ENCODE measurements at regions not wholly inside any gene's neighbourhood (a gene's known extent, or its start where the extent isn't known, plus 50 kb on each side); places are given as distances from the start of the nearest gene placed in this dataset.

DNA sequence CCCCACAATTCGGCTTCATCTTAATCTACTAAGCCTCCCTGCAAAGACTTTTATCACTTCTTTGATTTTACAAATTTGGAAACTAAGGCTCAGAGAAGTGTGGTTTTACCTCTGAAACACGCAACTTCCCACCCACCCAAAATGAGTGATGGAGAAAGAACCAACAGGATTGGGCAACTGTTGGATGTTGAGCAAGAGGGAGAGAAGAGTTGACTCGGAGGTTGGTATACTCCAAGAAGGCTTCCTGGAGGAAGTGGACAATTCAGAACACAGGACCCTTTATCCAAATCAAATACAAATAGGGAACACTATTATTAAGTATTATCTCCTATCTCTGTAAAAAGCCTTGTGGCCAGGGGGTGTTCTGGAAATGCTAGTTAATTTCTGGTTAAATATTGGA lies 323.0 kb downstream of the C16orf95 start:
- ATAC-seq: no peak
- H3K27me3 ChIP-seq (replicated peaks in 1 of 2; ENCODE audit: control insufficient read depth in 2 of 2, insufficient read depth in 2 of 2, low read length in 1 of 2): no peaks in the 10 kb centered on the region; a peak in 1 of 4 replicates
- H3K4me2 ChIP-seq (ENCODE audit: control insufficient read depth, insufficient read depth): no peak overlapping the region
- ChIA-PET CTCF (no interaction called here), SMC1A (ENCODE audit: uncharacterized antibody, unreplicated experiment) (no interaction called here), POLR2A (no interaction called here), RAD21 (ENCODE audit: unreplicated experiment) (no interaction called here)
- H3K79me2 ChIP-seq (ENCODE audit: control insufficient read depth, insufficient read depth, low read length): no peaks in the 10 kb centered on the region
- H3K4me1 ChIP-seq (ENCODE audit: control insufficient read depth, insufficient read depth, low read length): no peaks in the 10 kb centered on the region
- no TSS peak for BruUV-seq (replicated peaks)
- no peaks in the 10 kb centered on the region for H3K36me3 ChIP-seq (ENCODE audit: control insufficient read depth in 2 of 2, insufficient read depth in 2 of 2, low read length in 1 of 2)
- 0% methylated on average over 3 of the region's 3 CpGs for WGBS (ENCODE audit: insufficient coverage, insufficient replicate concordance, low lambda C conversion rate, missing lambda C conversion rate)
- DNase-seq (ENCODE audit: low read depth, low spot score): no peak
- H3K9me3 ChIP-seq (replicated peaks; ENCODE audit: control insufficient read depth, insufficient read depth, low read length): no peaks in the 10 kb centered on the region
- no peak overlapping the region for H2AFZ ChIP-seq (ENCODE audit: control insufficient read depth, low read depth, low read length)
- H3K4me3 ChIP-seq: no peak overlapping the region
- no peak overlapping the region for H3K9ac ChIP-seq (ENCODE audit: control insufficient read depth, insufficient read depth, low read length)
- no peak for FAIRE-seq
- intact Hi-C loops (cut with micrococcal nuclease; ENCODE audit: unreplicated experiment): no loop called here
- in situ Hi-C loops (cut with MboI): no loop called here
- no peak for TF ChIP-seq RCOR1 (conservative IDR thresholded peaks at IDR 0.05; ENCODE audit: low read depth, low read length)
- TF ChIP-seq, protein P1, sequence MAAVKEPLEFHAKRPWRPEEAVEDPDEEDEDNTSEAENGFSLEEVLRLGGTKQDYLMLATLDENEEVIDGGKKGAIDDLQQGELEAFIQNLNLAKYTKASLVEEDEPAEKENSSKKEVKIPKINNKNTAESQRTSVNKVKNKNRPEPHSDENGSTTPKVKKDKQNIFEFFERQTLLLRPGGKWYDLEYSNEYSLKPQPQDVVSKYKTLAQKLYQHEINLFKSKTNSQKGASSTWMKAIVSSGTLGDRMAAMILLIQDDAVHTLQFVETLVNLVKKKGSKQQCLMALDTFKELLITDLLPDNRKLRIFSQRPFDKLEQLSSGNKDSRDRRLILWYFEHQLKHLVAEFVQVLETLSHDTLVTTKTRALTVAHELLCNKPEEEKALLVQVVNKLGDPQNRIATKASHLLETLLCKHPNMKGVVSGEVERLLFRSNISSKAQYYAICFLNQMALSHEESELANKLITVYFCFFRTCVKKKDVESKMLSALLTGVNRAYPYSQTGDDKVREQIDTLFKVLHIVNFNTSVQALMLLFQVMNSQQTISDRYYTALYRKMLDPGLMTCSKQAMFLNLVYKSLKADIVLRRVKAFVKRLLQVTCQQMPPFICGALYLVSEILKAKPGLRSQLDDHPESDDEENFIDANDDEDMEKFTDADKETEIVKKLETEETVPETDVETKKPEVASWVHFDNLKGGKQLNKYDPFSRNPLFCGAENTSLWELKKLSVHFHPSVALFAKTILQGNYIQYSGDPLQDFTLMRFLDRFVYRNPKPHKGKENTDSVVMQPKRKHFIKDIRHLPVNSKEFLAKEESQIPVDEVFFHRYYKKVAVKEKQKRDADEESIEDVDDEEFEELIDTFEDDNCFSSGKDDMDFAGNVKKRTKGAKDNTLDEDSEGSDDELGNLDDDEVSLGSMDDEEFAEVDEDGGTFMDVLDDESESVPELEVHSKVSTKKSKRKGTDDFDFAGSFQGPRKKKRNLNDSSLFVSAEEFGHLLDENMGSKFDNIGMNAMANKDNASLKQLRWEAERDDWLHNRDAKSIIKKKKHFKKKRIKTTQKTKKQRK (IDR thresholded peaks at IDR 0.05; ENCODE audit: low read depth, low read length): no peak
- TF ChIP-seq ATF7 (IDR thresholded peaks at IDR 0.05; ENCODE audit: low read depth): no peak
- TF ChIP-seq HDGF (IDR thresholded peaks at IDR 0.05): no peak
- TF ChIP-seq SMAD5 (IDR thresholded peaks at IDR 0.05; ENCODE audit: low read depth): no peak
- TF ChIP-seq EP300 (IDR thresholded peaks at IDR 0.05; ENCODE audit: borderline replicate concordance in 1 of 2, control insufficient read depth in 1 of 2, low read depth in 2 of 2, low read length in 2 of 2): no peak
- no peak for TF ChIP-seq RBBP5 (conservative IDR thresholded peaks at IDR 0.05)
- no peak for TF ChIP-seq CEBPB (IDR thresholded peaks at IDR 0.05; ENCODE audit: borderline replicate concordance in 1 of 2, low read depth in 2 of 2, low read length in 2 of 2)
- TF ChIP-seq CREM (IDR thresholded peaks at IDR 0.05; ENCODE audit: low read depth): no peak
- no peak for TF ChIP-seq TCF7 (IDR thresholded peaks at IDR 0.05; ENCODE audit: borderline replicate concordance)
- no peak for TF ChIP-seq WRNIP1 (IDR thresholded peaks at IDR 0.05; ENCODE audit: borderline replicate concordance, low read depth, low read length)
- TF ChIP-seq NFYA (IDR thresholded peaks at IDR 0.05; ENCODE audit: borderline replicate concordance, low read depth, low read length): no peak
- no peak for TF ChIP-seq RFX5 (IDR thresholded peaks at IDR 0.05; ENCODE audit: low read depth, low read length)
- TF ChIP-seq SIX5 (IDR thresholded peaks at IDR 0.05; ENCODE audit: low read depth, low read length, severe bottlenecking): no peak
- TF ChIP-seq, protein P2, sequence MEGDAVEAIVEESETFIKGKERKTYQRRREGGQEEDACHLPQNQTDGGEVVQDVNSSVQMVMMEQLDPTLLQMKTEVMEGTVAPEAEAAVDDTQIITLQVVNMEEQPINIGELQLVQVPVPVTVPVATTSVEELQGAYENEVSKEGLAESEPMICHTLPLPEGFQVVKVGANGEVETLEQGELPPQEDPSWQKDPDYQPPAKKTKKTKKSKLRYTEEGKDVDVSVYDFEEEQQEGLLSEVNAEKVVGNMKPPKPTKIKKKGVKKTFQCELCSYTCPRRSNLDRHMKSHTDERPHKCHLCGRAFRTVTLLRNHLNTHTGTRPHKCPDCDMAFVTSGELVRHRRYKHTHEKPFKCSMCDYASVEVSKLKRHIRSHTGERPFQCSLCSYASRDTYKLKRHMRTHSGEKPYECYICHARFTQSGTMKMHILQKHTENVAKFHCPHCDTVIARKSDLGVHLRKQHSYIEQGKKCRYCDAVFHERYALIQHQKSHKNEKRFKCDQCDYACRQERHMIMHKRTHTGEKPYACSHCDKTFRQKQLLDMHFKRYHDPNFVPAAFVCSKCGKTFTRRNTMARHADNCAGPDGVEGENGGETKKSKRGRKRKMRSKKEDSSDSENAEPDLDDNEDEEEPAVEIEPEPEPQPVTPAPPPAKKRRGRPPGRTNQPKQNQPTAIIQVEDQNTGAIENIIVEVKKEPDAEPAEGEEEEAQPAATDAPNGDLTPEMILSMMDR (IDR thresholded peaks at IDR 0.05 in 2 of 3, conservative IDR thresholded peaks at IDR 0.05 in 1 of 3; ENCODE audit: control insufficient read depth in 2 of 3, extremely low read depth in 1 of 3, insufficient read depth in 1 of 3, low read depth in 3 of 3, low read length in 3 of 3): no peak
- no peak for TF ChIP-seq PAX5 (IDR thresholded peaks at IDR 0.05; ENCODE audit: borderline replicate concordance, low read depth, low read length)
- no peaks in the 10 kb centered on the region for H4K20me1 ChIP-seq (ENCODE audit: control insufficient read depth, insufficient read depth)
- H3K27ac ChIP-seq (ENCODE audit: control insufficient read depth, insufficient read depth): no peak overlapping the region
